ENCODE measurements at regions not wholly inside any gene's neighbourhood (a gene's known extent, or its start where the extent isn't known, plus 50 kb on each side); places are given as distances from the start of the nearest gene placed in this dataset.

DNA sequence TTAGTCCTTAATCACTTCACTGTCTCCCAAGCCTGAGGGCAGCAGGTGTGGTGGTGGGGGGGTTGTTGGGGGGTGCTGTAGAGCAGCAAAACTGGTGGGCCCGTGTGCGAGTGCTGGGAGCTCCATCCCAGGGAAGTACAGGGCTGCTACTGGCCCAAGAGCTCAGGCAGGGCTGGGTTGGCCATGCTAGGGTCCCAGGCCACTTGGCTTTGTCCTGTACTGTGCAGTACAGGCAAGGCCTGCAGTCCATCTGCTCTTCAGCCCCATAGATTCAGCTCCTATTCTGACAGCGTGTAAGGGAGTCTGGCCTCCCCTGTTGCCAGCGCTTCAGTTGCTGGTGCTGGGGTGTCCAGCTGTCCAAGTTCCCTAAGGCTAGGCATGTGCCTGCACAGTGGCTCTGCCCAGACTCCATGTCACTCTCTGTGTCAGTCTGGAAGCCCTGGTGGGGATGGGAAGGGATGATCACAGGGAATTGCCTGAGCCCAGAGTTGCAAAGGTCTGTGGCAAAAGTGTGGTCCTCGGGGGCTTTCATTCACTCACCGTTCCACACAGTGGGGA is 1261.7 kb downstream of the EFNB2 start:
- ATAC-seq (ENCODE audit: low FRiP score) = no peak
- TF ChIP-seq, protein P1, sequence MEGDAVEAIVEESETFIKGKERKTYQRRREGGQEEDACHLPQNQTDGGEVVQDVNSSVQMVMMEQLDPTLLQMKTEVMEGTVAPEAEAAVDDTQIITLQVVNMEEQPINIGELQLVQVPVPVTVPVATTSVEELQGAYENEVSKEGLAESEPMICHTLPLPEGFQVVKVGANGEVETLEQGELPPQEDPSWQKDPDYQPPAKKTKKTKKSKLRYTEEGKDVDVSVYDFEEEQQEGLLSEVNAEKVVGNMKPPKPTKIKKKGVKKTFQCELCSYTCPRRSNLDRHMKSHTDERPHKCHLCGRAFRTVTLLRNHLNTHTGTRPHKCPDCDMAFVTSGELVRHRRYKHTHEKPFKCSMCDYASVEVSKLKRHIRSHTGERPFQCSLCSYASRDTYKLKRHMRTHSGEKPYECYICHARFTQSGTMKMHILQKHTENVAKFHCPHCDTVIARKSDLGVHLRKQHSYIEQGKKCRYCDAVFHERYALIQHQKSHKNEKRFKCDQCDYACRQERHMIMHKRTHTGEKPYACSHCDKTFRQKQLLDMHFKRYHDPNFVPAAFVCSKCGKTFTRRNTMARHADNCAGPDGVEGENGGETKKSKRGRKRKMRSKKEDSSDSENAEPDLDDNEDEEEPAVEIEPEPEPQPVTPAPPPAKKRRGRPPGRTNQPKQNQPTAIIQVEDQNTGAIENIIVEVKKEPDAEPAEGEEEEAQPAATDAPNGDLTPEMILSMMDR (IDR thresholded peaks at IDR 0.05) = no peak
- no peak for DNase-seq (ENCODE audit: low spot score)

DNA sequence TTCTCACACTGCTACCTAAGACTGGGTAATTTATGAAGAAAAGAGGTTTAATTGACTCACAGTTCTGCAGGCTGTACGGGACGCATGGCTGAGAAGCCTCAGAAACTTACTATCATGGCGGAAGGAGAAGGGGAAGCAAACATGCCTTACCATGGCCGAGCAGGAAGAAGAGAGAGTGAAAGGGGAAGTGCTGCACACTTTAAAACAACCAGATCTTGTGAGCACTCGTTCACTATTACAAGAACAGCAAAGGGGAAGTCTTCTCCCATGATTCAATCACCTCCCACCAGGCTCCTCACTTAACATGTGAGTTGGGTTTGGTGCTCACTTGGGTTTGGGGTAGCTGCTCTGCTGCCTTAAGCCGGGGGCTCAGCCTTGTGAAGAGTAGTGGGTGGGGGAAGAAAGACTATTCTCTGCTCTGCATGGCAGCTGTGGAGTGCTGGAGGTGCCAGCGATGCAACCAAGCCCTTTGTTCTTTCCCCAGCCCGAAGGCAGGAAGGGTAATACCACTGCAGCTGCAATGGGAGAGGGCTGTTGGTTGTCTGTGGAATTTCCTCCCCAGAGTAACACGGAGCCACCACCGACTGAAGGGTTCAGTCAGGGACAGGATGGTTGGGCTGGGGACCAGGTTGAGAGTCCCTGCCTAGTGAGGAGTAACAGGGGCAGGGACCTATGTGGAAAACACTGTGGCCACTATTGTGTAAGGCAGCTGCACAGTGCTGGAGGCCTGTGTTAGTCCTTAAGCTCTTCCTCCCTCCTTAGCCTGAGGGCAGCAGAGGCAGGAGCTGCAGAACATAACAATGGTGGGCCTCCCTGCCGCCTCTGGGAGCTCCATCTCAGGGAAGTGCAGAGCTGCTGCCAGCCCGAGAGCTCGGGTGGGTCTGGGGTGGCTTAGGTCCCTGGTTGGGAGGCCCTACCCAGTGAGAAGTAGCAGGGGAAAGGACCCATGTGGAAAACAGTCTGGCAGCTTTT is 1262.5 kb downstream of the EFNB2 start:
- no peak for DNase-seq (ENCODE audit: low spot score)
- TF ChIP-seq, protein P1 (IDR thresholded peaks at IDR 0.05) = no peak
- no peak for ATAC-seq (ENCODE audit: low FRiP score)

DNA sequence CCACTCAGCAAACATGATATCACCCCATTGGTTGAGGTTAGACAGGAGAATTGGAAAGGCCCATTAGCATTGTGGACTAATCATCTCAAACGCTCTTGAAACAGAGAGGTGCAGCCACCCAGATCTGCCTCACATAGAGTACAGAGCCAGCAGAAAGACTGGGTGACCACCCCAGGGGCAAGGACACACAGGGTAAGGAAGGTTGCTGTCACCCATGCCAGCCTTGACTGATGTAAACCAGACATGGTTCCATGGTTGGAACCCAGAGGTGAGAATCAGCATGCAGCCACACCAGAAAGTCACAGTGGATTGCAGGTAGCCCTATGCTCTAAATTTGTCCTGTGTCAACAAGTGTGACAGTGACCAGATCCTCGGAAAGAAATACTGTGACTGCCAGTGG is 1268.8 kb downstream of the EFNB2 start:
- TF ChIP-seq, protein P1 (IDR thresholded peaks at IDR 0.05) = no peak
- ATAC-seq (ENCODE audit: low FRiP score) (no peak), DNase-seq (ENCODE audit: low spot score) (no peak)

DNA sequence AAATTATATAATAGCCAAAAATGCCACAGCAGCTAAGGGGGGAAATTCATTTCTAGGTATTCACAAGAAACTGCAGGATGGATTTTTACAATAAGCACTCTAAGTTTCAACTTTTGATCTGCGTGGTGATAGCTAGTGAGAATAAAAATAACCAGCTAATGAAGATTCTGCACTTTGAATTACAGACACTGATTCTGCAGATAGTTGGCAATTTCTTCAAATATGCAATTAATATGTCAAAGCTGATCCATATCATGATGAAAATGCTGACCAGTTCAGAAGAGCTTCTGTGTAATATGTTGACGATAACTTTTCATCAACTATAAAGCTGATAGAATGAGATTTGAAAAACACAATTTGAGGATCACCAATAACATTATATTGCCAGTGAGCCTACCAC is 1272.9 kb downstream of the EFNB2 start:
- TF ChIP-seq, protein P1 (IDR thresholded peaks at IDR 0.05) = no peak

DNA sequence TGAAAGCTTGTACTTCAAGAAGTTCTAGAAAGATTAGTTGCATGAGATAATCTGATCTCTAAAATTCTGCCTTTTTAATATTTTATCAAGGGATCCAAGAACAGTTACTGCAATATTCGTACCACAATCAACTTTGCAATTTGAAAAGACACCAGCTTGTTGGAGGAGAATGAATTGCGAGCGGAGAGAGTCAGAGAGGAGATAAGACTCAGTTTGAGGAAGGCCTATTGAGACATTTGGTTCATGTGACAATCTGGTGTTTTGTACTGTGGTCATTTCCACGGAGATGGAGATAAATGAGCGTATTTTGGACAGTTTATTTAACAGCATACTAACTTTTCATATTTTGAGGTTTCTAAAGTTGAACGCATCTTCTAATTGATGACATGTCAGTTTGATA is 1276.0 kb downstream of the EFNB2 start:
- DNase-seq (ENCODE audit: low spot score) (no peak), ATAC-seq (ENCODE audit: low FRiP score) (no peak)
- TF ChIP-seq, protein P1 (IDR thresholded peaks at IDR 0.05) = no peak

More for the DNA sequence above, 1272.9 kb downstream of the EFNB2 start:
- DNase-seq (ENCODE audit: low spot score) = no peak
- no peak for ATAC-seq (ENCODE audit: low FRiP score)

DNA sequence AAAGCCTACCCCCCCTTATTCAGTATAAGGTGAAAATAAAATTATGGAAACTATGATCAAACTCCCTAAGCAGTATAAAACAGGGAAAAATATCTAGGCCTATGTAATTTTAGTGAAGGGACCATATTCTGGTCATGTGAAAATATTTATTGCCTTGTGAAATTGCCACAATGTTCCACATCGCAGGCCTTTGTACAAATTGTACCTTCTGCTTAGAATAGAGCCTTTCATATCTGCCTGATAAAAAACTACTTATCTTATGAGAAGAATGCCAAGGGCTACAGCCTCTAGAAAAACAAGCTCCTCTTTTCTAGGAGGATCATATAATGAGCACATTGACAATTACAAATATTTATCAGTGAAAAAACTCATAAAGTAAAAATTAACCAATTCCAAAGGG is 1280.0 kb downstream of the EFNB2 start:
- no peak for DNase-seq (ENCODE audit: low spot score)
- TF ChIP-seq, protein P1 (IDR thresholded peaks at IDR 0.05) = no peak
- no peak for ATAC-seq (ENCODE audit: low FRiP score)

Measured in omental fat pad (tissue), 3 donors.